NT2/D1 (cell line): ENCODE measurements at regions not wholly inside any gene's neighbourhood (a gene's known extent, or its start where the extent isn't known, plus 50 kb on each side); places are given as distances from the start of the nearest gene placed in this dataset.

ENCODE experiments used
- SUZ12 ChIP-seq: IDR thresholded peaks from 2 replicates; pipeline ENCODE4 v1.6.1; 2011; ENCODE audit not compliant: insufficient read length, insufficient read depth; ENCODE audit errors: extremely low read depth
- YY1 ChIP-seq: IDR thresholded peaks from 2 replicates; pipeline ENCODE4 v1.6.1; 2011; ENCODE audit not compliant: insufficient read length, insufficient read depth
- ZNF274 ChIP-seq: IDR thresholded peaks from 2 replicates; pipeline ENCODE4 v1.6.1; 2011; ENCODE audit warnings: mild to moderate bottlenecking, low read depth, low read length

DNA sequence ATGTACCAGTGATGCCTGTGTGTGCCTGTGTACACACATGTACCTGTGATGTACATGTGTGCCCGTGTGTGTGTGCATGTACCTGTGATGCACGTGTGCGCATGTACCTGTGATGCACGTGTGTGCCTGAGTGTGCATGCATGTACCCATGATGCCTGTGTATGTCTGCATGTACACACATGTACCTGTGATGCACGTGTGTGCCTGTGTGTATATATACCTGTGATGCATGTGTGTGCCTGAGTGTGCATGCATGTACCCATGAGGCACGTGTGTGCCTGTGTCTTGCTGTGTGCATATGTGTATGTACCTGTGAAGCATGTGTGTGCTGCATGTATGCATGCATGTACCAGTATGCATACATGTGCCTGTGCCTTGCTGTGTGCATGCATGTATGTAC is 419.0 kb downstream of the IRX2 start:
- TF ChIP-seq ZNF274 (no peak), SUZ12 (no peak), YY1 (no peak)
